ENCODE measurements at regions not wholly inside any gene's neighbourhood (a gene's known extent, or its start where the extent isn't known, plus 50 kb on each side); places are given as distances from the start of the nearest gene placed in this dataset.

DNA sequence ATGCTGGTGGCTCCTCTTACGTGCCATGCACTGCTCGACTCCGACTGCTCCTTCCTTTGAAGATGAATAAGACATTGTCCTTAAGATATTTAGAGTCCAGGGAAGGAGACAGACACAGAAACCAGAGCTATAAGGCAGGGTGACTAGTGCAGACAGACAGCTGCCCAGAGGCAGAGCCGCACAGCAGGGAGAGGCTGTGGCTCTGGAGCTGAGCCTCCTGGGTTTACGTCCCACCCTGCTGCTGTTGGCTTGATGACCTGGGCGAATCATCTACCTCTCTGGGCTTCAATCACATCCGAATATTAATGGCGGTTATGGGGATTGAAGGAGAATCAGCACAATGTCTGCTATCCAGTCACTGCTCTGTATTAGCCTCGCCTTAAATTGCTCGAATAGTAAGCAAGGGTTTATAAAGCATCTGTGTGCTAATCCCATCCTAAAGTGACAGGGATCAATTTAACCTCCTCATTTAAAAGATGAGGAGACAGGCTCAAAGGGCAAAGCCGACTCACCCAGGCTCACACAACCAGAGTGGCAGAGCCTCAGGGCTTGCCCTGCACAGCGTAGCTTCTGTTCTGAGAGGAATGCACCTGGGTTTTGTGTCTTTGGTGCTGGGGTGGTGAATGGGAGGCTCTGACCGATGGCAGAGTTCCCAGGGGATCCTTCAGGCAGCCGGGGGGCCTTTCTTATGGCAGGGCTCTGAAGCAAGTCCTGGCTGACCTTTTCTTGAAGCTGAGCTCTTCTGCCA, 284.1 kb downstream of the MYCN start (continued):
- TF ChIP-seq, protein P1, sequence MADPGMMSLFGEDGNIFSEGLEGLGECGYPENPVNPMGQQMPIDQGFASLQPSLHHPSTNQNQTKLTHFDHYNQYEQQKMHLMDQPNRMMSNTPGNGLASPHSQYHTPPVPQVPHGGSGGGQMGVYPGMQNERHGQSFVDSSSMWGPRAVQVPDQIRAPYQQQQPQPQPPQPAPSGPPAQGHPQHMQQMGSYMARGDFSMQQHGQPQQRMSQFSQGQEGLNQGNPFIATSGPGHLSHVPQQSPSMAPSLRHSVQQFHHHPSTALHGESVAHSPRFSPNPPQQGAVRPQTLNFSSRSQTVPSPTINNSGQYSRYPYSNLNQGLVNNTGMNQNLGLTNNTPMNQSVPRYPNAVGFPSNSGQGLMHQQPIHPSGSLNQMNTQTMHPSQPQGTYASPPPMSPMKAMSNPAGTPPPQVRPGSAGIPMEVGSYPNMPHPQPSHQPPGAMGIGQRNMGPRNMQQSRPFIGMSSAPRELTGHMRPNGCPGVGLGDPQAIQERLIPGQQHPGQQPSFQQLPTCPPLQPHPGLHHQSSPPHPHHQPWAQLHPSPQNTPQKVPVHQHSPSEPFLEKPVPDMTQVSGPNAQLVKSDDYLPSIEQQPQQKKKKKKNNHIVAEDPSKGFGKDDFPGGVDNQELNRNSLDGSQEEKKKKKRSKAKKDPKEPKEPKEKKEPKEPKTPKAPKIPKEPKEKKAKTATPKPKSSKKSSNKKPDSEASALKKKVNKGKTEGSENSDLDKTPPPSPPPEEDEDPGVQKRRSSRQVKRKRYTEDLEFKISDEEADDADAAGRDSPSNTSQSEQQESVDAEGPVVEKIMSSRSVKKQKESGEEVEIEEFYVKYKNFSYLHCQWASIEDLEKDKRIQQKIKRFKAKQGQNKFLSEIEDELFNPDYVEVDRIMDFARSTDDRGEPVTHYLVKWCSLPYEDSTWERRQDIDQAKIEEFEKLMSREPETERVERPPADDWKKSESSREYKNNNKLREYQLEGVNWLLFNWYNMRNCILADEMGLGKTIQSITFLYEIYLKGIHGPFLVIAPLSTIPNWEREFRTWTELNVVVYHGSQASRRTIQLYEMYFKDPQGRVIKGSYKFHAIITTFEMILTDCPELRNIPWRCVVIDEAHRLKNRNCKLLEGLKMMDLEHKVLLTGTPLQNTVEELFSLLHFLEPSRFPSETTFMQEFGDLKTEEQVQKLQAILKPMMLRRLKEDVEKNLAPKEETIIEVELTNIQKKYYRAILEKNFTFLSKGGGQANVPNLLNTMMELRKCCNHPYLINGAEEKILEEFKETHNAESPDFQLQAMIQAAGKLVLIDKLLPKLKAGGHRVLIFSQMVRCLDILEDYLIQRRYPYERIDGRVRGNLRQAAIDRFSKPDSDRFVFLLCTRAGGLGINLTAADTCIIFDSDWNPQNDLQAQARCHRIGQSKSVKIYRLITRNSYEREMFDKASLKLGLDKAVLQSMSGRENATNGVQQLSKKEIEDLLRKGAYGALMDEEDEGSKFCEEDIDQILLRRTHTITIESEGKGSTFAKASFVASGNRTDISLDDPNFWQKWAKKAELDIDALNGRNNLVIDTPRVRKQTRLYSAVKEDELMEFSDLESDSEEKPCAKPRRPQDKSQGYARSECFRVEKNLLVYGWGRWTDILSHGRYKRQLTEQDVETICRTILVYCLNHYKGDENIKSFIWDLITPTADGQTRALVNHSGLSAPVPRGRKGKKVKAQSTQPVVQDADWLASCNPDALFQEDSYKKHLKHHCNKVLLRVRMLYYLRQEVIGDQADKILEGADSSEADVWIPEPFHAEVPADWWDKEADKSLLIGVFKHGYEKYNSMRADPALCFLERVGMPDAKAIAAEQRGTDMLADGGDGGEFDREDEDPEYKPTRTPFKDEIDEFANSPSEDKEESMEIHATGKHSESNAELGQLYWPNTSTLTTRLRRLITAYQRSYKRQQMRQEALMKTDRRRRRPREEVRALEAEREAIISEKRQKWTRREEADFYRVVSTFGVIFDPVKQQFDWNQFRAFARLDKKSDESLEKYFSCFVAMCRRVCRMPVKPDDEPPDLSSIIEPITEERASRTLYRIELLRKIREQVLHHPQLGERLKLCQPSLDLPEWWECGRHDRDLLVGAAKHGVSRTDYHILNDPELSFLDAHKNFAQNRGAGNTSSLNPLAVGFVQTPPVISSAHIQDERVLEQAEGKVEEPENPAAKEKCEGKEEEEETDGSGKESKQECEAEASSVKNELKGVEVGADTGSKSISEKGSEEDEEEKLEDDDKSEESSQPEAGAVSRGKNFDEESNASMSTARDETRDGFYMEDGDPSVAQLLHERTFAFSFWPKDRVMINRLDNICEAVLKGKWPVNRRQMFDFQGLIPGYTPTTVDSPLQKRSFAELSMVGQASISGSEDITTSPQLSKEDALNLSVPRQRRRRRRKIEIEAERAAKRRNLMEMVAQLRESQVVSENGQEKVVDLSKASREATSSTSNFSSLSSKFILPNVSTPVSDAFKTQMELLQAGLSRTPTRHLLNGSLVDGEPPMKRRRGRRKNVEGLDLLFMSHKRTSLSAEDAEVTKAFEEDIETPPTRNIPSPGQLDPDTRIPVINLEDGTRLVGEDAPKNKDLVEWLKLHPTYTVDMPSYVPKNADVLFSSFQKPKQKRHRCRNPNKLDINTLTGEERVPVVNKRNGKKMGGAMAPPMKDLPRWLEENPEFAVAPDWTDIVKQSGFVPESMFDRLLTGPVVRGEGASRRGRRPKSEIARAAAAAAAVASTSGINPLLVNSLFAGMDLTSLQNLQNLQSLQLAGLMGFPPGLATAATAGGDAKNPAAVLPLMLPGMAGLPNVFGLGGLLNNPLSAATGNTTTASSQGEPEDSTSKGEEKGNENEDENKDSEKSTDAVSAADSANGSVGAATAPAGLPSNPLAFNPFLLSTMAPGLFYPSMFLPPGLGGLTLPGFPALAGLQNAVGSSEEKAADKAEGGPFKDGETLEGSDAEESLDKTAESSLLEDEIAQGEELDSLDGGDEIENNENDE (IDR thresholded peaks at IDR 0.05; ENCODE audit: insufficient replicate concordance, low read length): no peak
- TF ChIP-seq PHF8 (conservative IDR thresholded peaks at IDR 0.05; ENCODE audit: low read depth, low read length) (no peak), RXRA (IDR thresholded peaks at IDR 0.05; ENCODE audit: insufficient read depth, low read depth, low read length) (no peak), MAFK (IDR thresholded peaks at IDR 0.05; ENCODE audit: low read depth, low read length) (no peak), SP1 (IDR thresholded peaks at IDR 0.05; ENCODE audit: low read depth, low read length) (no peak), SUZ12 (IDR thresholded peaks at IDR 0.05; ENCODE audit: low read length) (no peak), RBBP5 (IDR thresholded peaks at IDR 0.05; ENCODE audit: borderline replicate concordance, low read depth, low read length) (no peak)
- TF ChIP-seq, protein P2, sequence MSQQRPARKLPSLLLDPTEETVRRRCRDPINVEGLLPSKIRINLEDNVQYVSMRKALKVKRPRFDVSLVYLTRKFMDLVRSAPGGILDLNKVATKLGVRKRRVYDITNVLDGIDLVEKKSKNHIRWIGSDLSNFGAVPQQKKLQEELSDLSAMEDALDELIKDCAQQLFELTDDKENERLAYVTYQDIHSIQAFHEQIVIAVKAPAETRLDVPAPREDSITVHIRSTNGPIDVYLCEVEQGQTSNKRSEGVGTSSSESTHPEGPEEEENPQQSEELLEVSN (IDR thresholded peaks at IDR 0.05): no peak
- TF ChIP-seq, protein P3, sequence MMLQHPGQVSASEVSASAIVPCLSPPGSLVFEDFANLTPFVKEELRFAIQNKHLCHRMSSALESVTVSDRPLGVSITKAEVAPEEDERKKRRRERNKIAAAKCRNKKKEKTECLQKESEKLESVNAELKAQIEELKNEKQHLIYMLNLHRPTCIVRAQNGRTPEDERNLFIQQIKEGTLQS (IDR thresholded peaks at IDR 0.05; ENCODE audit: insufficient read depth, low read depth, low read length): no peak

All from H1 (cell line).